HEK293 (cell line): ENCODE measurements at regions not wholly inside any gene's neighbourhood (a gene's known extent, or its start where the extent isn't known, plus 50 kb on each side); places are given as distances from the start of the nearest gene placed in this dataset.

Experiments used
- CTCF ChIA-PET: fragments of 350-600 bp; formaldehyde crosslinking; extraction: SDS; loops from one replicate; lab custom pipeline; 2021; ENCODE audit warnings: antibody characterized with exemption; lab: Yijun Ruan, JAX
- POLR2A ChIA-PET: fragments of 300-600 bp; formaldehyde crosslinking; extraction: SDS; loops from one replicate; lab custom pipeline; 2020; ENCODE audit warnings: antibody characterized with exemption, inconsistent platforms; lab: Yijun Ruan, JAX
- H3K27ac ChIP-seq: fragments of 200-500 bp; sonication (Bioruptor generic); 2 replicates; pipeline ENCODE4 v1.5.1; 2014; ENCODE audit warnings: low read depth, low read length, control low read depth, inconsistent platforms; ENCODE audit errors: extremely low read depth
- H3K36me3 ChIP-seq, 2 experiments: fragments of 200-500 bp in 1 of 2; sonication (Bioruptor generic) in 1 of 2; 1 replicate in 1 of 2; 2 replicates in 1 of 2; pipeline ENCODE4 v1.5.1; 2014 to 2017; ENCODE audit warnings: inconsistent platforms in 2 of 2, low read length in 2 of 2; ENCODE audit not compliant: control insufficient read depth in 2 of 2, insufficient read depth in 1 of 2
- H3K4me1 ChIP-seq: fragments of 200-500 bp; sonication (Bioruptor generic); 2 replicates; pipeline ENCODE4 v1.5.1; 2014; ENCODE audit warnings: mild to moderate bottlenecking, low read length, inconsistent platforms; ENCODE audit not compliant: control insufficient read depth, insufficient read depth
- H3K4me3 ChIP-seq: 2 replicates; pipeline ENCODE4 v1.5.1; 2011; ENCODE audit warnings: low read depth, mild to moderate bottlenecking, control low read depth, low read length, moderate library complexity
- H3K9me3 ChIP-seq: fragments of 200-500 bp; sonication (Bioruptor generic); 2 replicates; pipeline ENCODE4 v1.5.1; 2014; ENCODE audit warnings: low read depth, low read length, inconsistent platforms; ENCODE audit not compliant: control insufficient read depth, insufficient read depth
- ELK4 ChIP-seq: IDR thresholded peaks from 2 replicates; pipeline ENCODE4 v1.6.1; 2011; ENCODE audit warnings: mild to moderate bottlenecking, low read depth, low read length, borderline replicate concordance
- GLI4 ChIP-seq: fragments of 450-650 bp; formaldehyde crosslinking; IDR thresholded peaks from 2 replicates; pipeline ENCODE4 v1.5.1; 2016; ENCODE audit warnings: missing biosample characterization, missing genetic modification characterization
- PATZ1 ChIP-seq: fragments of 450-650 bp; formaldehyde crosslinking; IDR thresholded peaks from 2 replicates; pipeline ENCODE4 v1.5.1; 2016; ENCODE audit warnings: missing biosample characterization, missing genetic modification characterization
- ZBTB7A ChIP-seq: fragments of 450-650 bp; formaldehyde crosslinking; IDR thresholded peaks from 2 replicates; pipeline ENCODE4 v1.5.1; 2016; ENCODE audit warnings: low read depth, missing biosample characterization, missing genetic modification characterization
- ZNF155 ChIP-seq: fragments of 450-650 bp; formaldehyde crosslinking; IDR thresholded peaks from 2 replicates; pipeline ENCODE4 v1.5.1; 2016; ENCODE audit warnings: missing biosample characterization, missing genetic modification characterization
- ZNF16 ChIP-seq: fragments of 450-650 bp; formaldehyde crosslinking; IDR thresholded peaks from 2 replicates; pipeline ENCODE4 v1.5.1; 2016; ENCODE audit warnings: low read depth, missing biosample characterization, missing genetic modification characterization
- ZNF214 ChIP-seq: fragments of 450-650 bp; formaldehyde crosslinking; IDR thresholded peaks from 2 replicates; pipeline ENCODE4 v1.5.1; 2017; ENCODE audit warnings: missing biosample characterization, mild to moderate bottlenecking, missing genetic modification characterization, borderline replicate concordance
- ZNF398 ChIP-seq: fragments of 450-650 bp; formaldehyde crosslinking; IDR thresholded peaks from 2 replicates; pipeline ENCODE4 v1.5.1; 2017; ENCODE audit warnings: missing biosample characterization, missing genetic modification characterization
- ZNF513 ChIP-seq: fragments of 450-650 bp; IDR thresholded peaks from 2 replicates; pipeline ENCODE4 v1.5.1; 2018; ENCODE audit warnings: missing biosample characterization, missing genetic modification characterization
- ZNF530 ChIP-seq: fragments of 450-650 bp; formaldehyde crosslinking; IDR thresholded peaks from 2 replicates; pipeline ENCODE4 v1.5.1; 2016; ENCODE audit warnings: low read depth, missing biosample characterization, missing genetic modification characterization
- ZNF560 ChIP-seq: fragments of 450-650 bp; formaldehyde crosslinking; IDR thresholded peaks from 2 replicates; pipeline ENCODE4 v1.5.1; 2017; ENCODE audit warnings: missing biosample characterization, missing genetic modification characterization, borderline replicate concordance
- ZNF830 ChIP-seq: fragments of 450-650 bp; IDR thresholded peaks from 2 replicates; pipeline ENCODE4 v1.5.0; 2018; ENCODE audit warnings: missing biosample characterization, missing genetic modification characterization, low read depth, mild to moderate bottlenecking, moderate library complexity
- ZNF837 ChIP-seq: fragments of 450-650 bp; formaldehyde crosslinking; IDR thresholded peaks from 2 replicates; pipeline ENCODE4 v1.5.1; 2016; ENCODE audit warnings: missing biosample characterization, missing genetic modification characterization
- TF ChIP-seq, protein P1 (sequence below): fragments of 450-650 bp; formaldehyde crosslinking; IDR thresholded peaks from 2 replicates; pipeline ENCODE4 v1.5.1; 2016; ENCODE audit warnings: missing biosample characterization, missing genetic modification characterization
- TF ChIP-seq, protein P2 (sequence below): fragments of 450-650 bp; formaldehyde crosslinking; IDR thresholded peaks from 2 replicates; pipeline ENCODE4 v1.5.1; 2016; ENCODE audit warnings: missing biosample characterization, missing genetic modification characterization, low read depth
- TF ChIP-seq, protein P3 (sequence below): fragments of 450-650 bp; formaldehyde crosslinking; IDR thresholded peaks from 2 replicates; pipeline ENCODE4 v1.5.1; 2016; ENCODE audit warnings: missing biosample characterization, missing genetic modification characterization

- Histone ChIP-seq H3K4me3 (no peak overlapping the region), H3K9me3 (no peaks in the 10 kb centered on the region), H3K27ac (no peak overlapping the region), H3K4me1 (no peaks in the 10 kb centered on the region), H3K36me3 (no peaks in the 10 kb centered on the region)
- POLR2A ChIA-PET = no interaction called here
- TF ChIP-seq ZNF830 (tag by site-specific recombination) (no peak), ZNF398 (tag by site-specific recombination) (no peak), ELK4 (no peak), ZNF16 (tag by site-specific recombination) (no peak), PATZ1 (tag by site-specific recombination) (no peak)
- TF ChIP-seq, protein P1, sequence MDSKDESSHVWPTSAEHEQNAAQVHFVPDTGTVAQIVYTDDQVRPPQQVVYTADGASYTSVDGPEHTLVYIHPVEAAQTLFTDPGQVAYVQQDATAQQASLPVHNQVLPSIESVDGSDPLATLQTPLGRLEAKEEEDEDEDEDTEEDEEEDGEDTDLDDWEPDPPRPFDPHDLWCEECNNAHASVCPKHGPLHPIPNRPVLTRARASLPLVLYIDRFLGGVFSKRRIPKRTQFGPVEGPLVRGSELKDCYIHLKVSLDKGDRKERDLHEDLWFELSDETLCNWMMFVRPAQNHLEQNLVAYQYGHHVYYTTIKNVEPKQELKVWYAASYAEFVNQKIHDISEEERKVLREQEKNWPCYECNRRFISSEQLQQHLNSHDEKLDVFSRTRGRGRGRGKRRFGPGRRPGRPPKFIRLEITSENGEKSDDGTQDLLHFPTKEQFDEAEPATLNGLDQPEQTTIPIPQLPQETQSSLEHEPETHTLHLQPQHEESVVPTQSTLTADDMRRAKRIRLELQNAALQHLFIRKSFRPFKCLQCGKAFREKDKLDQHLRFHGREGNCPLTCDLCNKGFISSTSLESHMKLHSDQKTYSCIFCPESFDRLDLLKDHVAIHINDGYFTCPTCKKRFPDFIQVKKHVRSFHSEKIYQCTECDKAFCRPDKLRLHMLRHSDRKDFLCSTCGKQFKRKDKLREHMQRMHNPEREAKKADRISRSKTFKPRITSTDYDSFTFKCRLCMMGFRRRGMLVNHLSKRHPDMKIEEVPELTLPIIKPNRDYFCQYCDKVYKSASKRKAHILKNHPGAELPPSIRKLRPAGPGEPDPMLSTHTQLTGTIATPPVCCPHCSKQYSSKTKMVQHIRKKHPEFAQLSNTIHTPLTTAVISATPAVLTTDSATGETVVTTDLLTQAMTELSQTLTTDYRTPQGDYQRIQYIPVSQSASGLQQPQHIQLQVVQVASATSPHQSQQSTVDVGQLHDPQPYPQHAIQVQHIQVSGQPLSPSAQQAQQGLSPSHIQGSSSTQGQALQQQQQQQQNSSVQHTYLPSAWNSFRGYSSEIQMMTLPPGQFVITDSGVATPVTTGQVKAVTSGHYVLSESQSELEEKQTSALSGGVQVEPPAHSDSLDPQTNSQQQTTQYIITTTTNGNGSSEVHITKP (tag by site-specific recombination) = no peak
- TF ChIP-seq, protein P2, sequence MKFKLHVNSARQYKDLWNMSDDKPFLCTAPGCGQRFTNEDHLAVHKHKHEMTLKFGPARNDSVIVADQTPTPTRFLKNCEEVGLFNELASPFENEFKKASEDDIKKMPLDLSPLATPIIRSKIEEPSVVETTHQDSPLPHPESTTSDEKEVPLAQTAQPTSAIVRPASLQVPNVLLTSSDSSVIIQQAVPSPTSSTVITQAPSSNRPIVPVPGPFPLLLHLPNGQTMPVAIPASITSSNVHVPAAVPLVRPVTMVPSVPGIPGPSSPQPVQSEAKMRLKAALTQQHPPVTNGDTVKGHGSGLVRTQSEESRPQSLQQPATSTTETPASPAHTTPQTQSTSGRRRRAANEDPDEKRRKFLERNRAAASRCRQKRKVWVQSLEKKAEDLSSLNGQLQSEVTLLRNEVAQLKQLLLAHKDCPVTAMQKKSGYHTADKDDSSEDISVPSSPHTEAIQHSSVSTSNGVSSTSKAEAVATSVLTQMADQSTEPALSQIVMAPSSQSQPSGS (tag by site-specific recombination) = no peak
- CTCF ChIA-PET = interaction anchor here (0.8 to 1.3 kb wide), 2 partner anchors 84 to 415 kb away, joined by 3 to 5 read pairs; no protein-coding TSS in a partner anchor
These were observed 198.9 kb downstream of the IPMK start for GRCh38 chr10:58068809-58069208.

DNA sequence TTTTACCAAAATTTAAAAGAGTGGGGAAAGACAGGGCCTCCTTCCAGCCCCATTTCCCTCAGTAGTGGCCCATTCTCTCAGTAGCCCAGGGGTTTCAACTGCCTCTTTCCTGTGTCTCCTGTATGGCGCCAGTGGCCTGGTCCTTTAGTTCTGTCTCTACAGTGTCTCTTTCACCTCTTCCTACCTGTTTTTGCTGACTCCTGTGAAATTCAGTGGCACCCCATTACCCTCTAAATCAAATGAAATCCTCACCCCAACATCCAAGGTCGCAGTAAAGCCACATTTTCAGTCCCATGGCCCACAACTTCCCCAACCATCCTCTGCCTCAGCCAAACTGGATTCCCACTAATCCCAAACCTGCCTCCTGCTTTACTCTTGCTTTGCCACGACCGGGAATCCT is 200.7 kb downstream of the IPMK start:
- CTCF ChIA-PET = interaction anchor here (0.6 kb wide), 1 partner anchor 128 kb away, joined by 5 read pairs; no protein-coding TSS in a partner anchor
- no peaks in the 10 kb centered on the region for H3K9me3 ChIP-seq
- TF ChIP-seq ZNF155 (tag by site-specific recombination) = no peak
- no peak for TF ChIP-seq GLI4 (tag by site-specific recombination)
- no peak for TF ChIP-seq ZBTB7A (tag by site-specific recombination)
- TF ChIP-seq ZNF513 = no peak
- TF ChIP-seq ZNF214 = no peak
- TF ChIP-seq, protein P3, sequence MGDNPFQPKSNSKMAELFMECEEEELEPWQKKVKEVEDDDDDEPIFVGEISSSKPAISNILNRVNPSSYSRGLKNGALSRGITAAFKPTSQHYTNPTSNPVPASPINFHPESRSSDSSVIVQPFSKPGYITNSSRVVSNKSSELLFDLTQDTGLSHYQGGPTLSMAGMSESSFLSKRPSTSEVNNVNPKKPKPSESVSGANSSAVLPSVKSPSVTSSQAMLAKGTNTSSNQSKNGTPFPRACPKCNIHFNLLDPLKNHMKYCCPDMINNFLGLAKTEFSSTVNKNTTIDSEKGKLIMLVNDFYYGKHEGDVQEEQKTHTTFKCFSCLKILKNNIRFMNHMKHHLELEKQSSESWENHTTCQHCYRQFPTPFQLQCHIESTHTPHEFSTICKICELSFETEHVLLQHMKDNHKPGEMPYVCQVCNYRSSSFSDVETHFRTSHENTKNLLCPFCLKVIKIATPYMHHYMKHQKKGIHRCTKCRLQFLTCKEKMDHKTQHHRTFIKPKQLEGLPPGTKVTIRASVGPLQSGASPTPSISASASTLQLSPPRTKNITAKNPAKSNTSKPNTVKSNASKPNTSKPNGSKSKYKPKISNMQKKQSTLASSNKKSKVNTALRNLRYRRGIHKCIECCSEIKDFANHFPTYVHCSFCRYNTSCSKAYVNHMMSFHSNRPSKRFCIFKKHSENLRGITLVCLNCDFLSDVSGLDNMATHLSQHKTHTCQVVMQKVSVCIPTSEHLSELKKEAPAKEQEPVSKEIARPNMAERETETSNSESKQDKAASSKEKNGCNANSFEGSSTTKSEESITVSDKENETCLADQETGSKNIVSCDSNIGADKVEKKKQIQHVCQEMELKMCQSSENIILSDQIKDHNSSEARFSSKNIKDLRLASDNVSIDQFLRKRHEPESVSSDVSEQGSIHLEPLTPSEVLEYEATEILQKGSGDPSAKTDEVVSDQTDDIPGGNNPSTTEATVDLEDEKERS (tag by site-specific recombination) = no peak
- TF ChIP-seq ZNF837 = no peak
- no peak for TF ChIP-seq ZNF530 (tag by site-specific recombination)
- TF ChIP-seq ZNF560 (tag by site-specific recombination) = no peak

More for the DNA sequence above, 200.7 kb downstream of the IPMK start:
- Histone ChIP-seq H3K4me3 (no peak overlapping the region), H3K36me3 (no peaks in the 10 kb centered on the region), H3K27ac (no peak overlapping the region), H3K4me1 (no peaks in the 10 kb centered on the region)
- POLR2A ChIA-PET = no interaction called here
